Stomach (tissue), 8 donors: ENCODE measurements at regions not wholly inside any gene's neighbourhood (a gene's known extent, or its start where the extent isn't known, plus 50 kb on each side); places are given as distances from the start of the nearest gene placed in this dataset.
A peak's percentile ranks its signal among the peaks of the same experiment; 100 is the strongest.

ENCODE experiments used
- DNase-seq, 2 donors: peaks; one replicate each; pipeline versions ENCODE4 v3.0.0 to v3.0.0-alpha.2; 2013 to 2019
- H3K27ac ChIP-seq, 5 donors: fragments of 200-600 bp in 4 of 5; sonication (generic) in 4 of 5; one replicate each; pipeline ENCODE4 v1.5.1; 2013 to 2019; ENCODE audit warnings: mild to moderate bottlenecking in 1 of 5, moderate library complexity in 1 of 5
- H3K27me3 ChIP-seq, 3 donors: fragments of 200-600 bp; sonication (generic); one replicate each; pipeline ENCODE4 v1.5.1; 2017 to 2019; ENCODE audit warnings: mixed run types in 1 of 3
- H3K36me3 ChIP-seq, 4 donors: fragments of 200-600 bp; sonication (generic); 1 replicate in 3 of 4; 2 replicates in 1 of 4; pipeline ENCODE4 v1.5.1; 2016 to 2019
- H3K4me1 ChIP-seq, 4 donors: fragments of 200-600 bp; sonication (generic); one replicate each; pipeline ENCODE4 v1.5.1; 2016 to 2019
- H3K4me3 ChIP-seq, 4 donors: fragments of 200-600 bp; sonication (generic) in 3 of 4; one replicate each; pipeline ENCODE4 v1.5.1; 2016 to 2019; ENCODE audit warnings: mild to moderate bottlenecking in 1 of 4
- H3K9me3 ChIP-seq, 4 donors: fragments of 200-600 bp; sonication (generic); one replicate each; pipeline ENCODE4 v1.5.1; 2016 to 2019
- CTCF ChIP-seq, 7 experiments: fragments of 450-650 bp in 4 of 7; fragments of 200-600 bp in 3 of 7; sonication (generic) in 3 of 7; IDR thresholded peaks; one replicate each; pipeline ENCODE4 v1.5.1; 2016 to 2019; ENCODE audit warnings: antibody characterized with exemption in 7 of 7, control low read depth in 2 of 7, mild to moderate bottlenecking in 1 of 7
- EP300 ChIP-seq: sonication (generic); formaldehyde crosslinking; IDR thresholded peaks from one replicate; pipeline ENCODE4 v1.6.1; 2017; ENCODE audit warnings: antibody characterized with exemption
- POLR2A ChIP-seq, 4 donors: fragments of 450-650 bp; IDR thresholded peaks; one replicate each; pipeline ENCODE4 v1.6.1; 2016; ENCODE audit warnings: antibody characterized with exemption in 4 of 4, control low read depth in 2 of 4, mild to moderate bottlenecking in 1 of 4, moderate library complexity in 1 of 4
- POLR2AphosphoS5 ChIP-seq, 3 donors: sonication (generic); formaldehyde crosslinking; IDR thresholded peaks; one replicate each; pipeline ENCODE4 v1.6.1; 2016; ENCODE audit warnings: antibody characterized with exemption in 3 of 3
- WGBS, 5 donors: extraction: QIAGEN DNeasy Blood & Tissue Kit in 3 of 5; methylation state at CpG; one replicate each; pipeline versions ENCODE4 v1.1.5 to v1.1.7; 2013 to 2018; 5-methylcytosine and 5-hydroxymethylcytosine counted together
- intact Hi-C: fragments of 100-400 bp; cut with DNase I; formaldehyde crosslinking; loops from one replicate; pipeline ENCODE4 v1.15.1; 2023; ENCODE audit warnings: low total_unique reads
- donor health status: healthy with polysubstance abuse.
- donor health status: Bipolar disorder and iron deficiency.
- donor health status: healthy.

- WGBS, 5 donors, result 88 to 99% (median 96%) methylated on average over 4 to 7 of the region's 7 CpGs
- Histone ChIP-seq H3K4me3 (no peak overlapping the region), H3K4me1 (no peaks in the 10 kb centered on the region), H3K36me3 (no peaks in the 10 kb centered on the region), H3K27me3 (no peaks in the 10 kb centered on the region), H3K27ac (no peak overlapping the region), H3K9me3 (no peaks in the 10 kb centered on the region)
- intact Hi-C loops, result no loop called here
- DNase-seq, result no peak
- TF ChIP-seq CTCF (IDR thresholded peaks at IDR 0.05) (no peak), EP300 (no peak), POLR2AphosphoS5 (IDR thresholded peaks at IDR 0.05) (no peak), POLR2A (IDR thresholded peaks at IDR 0.05) (no peak)
Measured at GRCh38 chr4:123956204-123956603, 559.6 kb downstream of the SPRY1 start.

GRCh38 chr4:123966990-123967769 is 570.6 kb downstream of the SPRY1 start:
- Histone ChIP-seq H3K27me3 (no peaks in the 10 kb centered on the region), H3K9me3 (no peaks in the 10 kb centered on the region), H3K4me3 (no peak overlapping the region), H3K27ac (no peak overlapping the region), H3K36me3 (no peaks in the 10 kb centered on the region), H3K4me1 (no peaks in the 10 kb centered on the region)
- no peak for TF ChIP-seq EP300
- TF ChIP-seq POLR2A (IDR thresholded peaks at IDR 0.05), result no peak
- TF ChIP-seq CTCF (IDR thresholded peaks at IDR 0.05), result no peak
- TF ChIP-seq POLR2AphosphoS5 (IDR thresholded peaks at IDR 0.05), result no peak
- peak in 1 of 2 donors; percentile 39 for DNase-seq
- WGBS, 5 donors, result 73 to 83% (median 77%) methylated on average over 4 of the region's 4 CpGs
- intact Hi-C loops, result no loop called here

GRCh38 chr4:123972031-123972430 is 575.4 kb downstream of the SPRY1 start:
- WGBS, 5 donors, result 71 to 94% (median 90%) methylated on average over 1 of the region's 1 CpG
- Histone ChIP-seq H3K36me3 (no peaks in the 10 kb centered on the region), H3K27me3 (no peaks in the 10 kb centered on the region), H3K27ac (no peak overlapping the region), H3K9me3 (no peaks in the 10 kb centered on the region), H3K4me1 (no peaks in the 10 kb centered on the region), H3K4me3 (no peak overlapping the region)
- TF ChIP-seq POLR2A (IDR thresholded peaks at IDR 0.05) (no peak), EP300 (no peak), POLR2AphosphoS5 (IDR thresholded peaks at IDR 0.05) (no peak), CTCF (IDR thresholded peaks at IDR 0.05) (no peak)
- intact Hi-C loops, result no loop called here
- DNase-seq, result no peak

GRCh38 chr4:123974386-123975149 is 578.0 kb downstream of the SPRY1 start:
- Histone ChIP-seq H3K4me3 (no peak overlapping the region), H3K27ac (no peak overlapping the region), H3K36me3 (no peaks in the 10 kb centered on the region), H3K27me3 (no peaks in the 10 kb centered on the region), H3K9me3 (peaks cover 0 to 8% (median 4%) of the 10 kb centered on the region in 4 donors), H3K4me1 (no peaks in the 10 kb centered on the region)
- WGBS, 5 donors, result 81 to 91% (median 85%) methylated on average over 2 of the region's 2 CpGs
- intact Hi-C loops, result no loop called here
- no peak for TF ChIP-seq POLR2A (IDR thresholded peaks at IDR 0.05)
- DNase-seq, result no peak
